Transverse colon (tissue), 4 donors: ENCODE measurements at regions not wholly inside any gene's neighbourhood (a gene's known extent, or its start where the extent isn't known, plus 50 kb on each side); places are given as distances from the start of the nearest gene placed in this dataset.

Experiments used
- DNase-seq: peaks from one replicate; pipeline ENCODE4 v3.0.0-alpha.2; 2019
- H3K27ac ChIP-seq, 4 donors: fragments of 200-600 bp; sonication (generic); 2 replicates each; pipeline ENCODE4 v1.5.1; 2016 to 2018; ENCODE audit warnings: inconsistent platforms in 4 of 4
- H3K27me3 ChIP-seq: fragments of 200-600 bp; sonication (generic); 2 replicates; pipeline ENCODE4 v1.5.1; 2017; ENCODE audit warnings: inconsistent platforms
- H3K36me3 ChIP-seq, 4 donors: fragments of 200-600 bp; sonication (generic); 2 replicates each; pipeline ENCODE4 v1.5.1; 2017 to 2019; ENCODE audit warnings: inconsistent platforms in 4 of 4
- H3K4me1 ChIP-seq, 4 donors: fragments of 200-600 bp; sonication (generic); 2 replicates each; pipeline ENCODE4 v1.5.1; 2017 to 2020; ENCODE audit warnings: inconsistent platforms in 4 of 4
- H3K4me3 ChIP-seq, 4 donors: fragments of 200-600 bp; sonication (generic); 1 replicate in 1 of 4; 2 replicates in 3 of 4; pipeline versions ENCODE4 v1.5.1 to v1.6.1; 2017 to 2019; ENCODE audit warnings: inconsistent platforms in 4 of 4
- H3K9me3 ChIP-seq, 2 donors: fragments of 200-600 bp; sonication (generic); 2 replicates each; pipeline ENCODE4 v1.5.1; 2017 to 2019; ENCODE audit warnings: inconsistent platforms in 2 of 2
- CTCF ChIP-seq, 5 experiments: fragments of 200-600 bp in 3 of 5; fragments of 450-650 bp in 2 of 5; sonication (generic) in 3 of 5; IDR thresholded peaks; 1 replicate in 2 of 5; 2 replicates in 3 of 5; pipeline ENCODE4 v1.5.1; 2016 to 2017; ENCODE audit warnings: antibody characterized with exemption in 5 of 5, inconsistent platforms in 3 of 5, mild to moderate bottlenecking in 2 of 5, moderate library complexity in 1 of 5
- EP300 ChIP-seq: sonication (generic); formaldehyde crosslinking; IDR thresholded peaks from one replicate; pipeline ENCODE4 v1.6.1; 2017; ENCODE audit warnings: antibody characterized with exemption, low read depth
- POLR2A ChIP-seq: fragments of 450-650 bp; IDR thresholded peaks from one replicate; pipeline ENCODE4 v1.6.1; 2016; ENCODE audit warnings: antibody characterized with exemption, mild to moderate bottlenecking, moderate library complexity
- POLR2AphosphoS5 ChIP-seq, 3 donors: sonication (generic); formaldehyde crosslinking; IDR thresholded peaks; one replicate each; pipeline ENCODE4 v1.6.1; 2016; ENCODE audit warnings: antibody characterized with exemption in 3 of 3
- WGBS, 2 donors: methylation state at CpG; one replicate each; pipeline ENCODE4 v1.1.5; 2018; ENCODE audit warnings: low coverage in 1 of 2; 5-methylcytosine and 5-hydroxymethylcytosine counted together
- in situ Hi-C, 4 donors: fragments of 200-750 bp; cut with MboI; loops; one replicate each; pipeline versions ENCODE4 v1.15.0 to v1.15.1; 2017; ENCODE audit warnings: low sequenced_read_pairs in 3 of 4, low pct_ligation_motif_present in 1 of 4, low pct_unique_long_range_greater_than_20kb in 1 of 4
- intact Hi-C: fragments of 100-400 bp; cut with DNase I; formaldehyde crosslinking; loops from one replicate; pipeline ENCODE4 v1.15.1; 2023; ENCODE audit warnings: low total_unique reads

- H3K4me1 ChIP-seq: no peaks in the 10 kb centered on the region
- TF ChIP-seq EP300 (no peak), POLR2A (no peak), POLR2AphosphoS5 (IDR thresholded peaks at IDR 0.05) (no peak), CTCF (IDR thresholded peaks at IDR 0.05) (no peak)
- WGBS, 2 donors: 64% methylated on average over 1 of the region's 1 CpG; no CpG with 5 or more reads in 1 of the 2 donors
- no peak overlapping the region for H3K4me3 ChIP-seq
- DNase-seq: no peak
- no peaks in the 10 kb centered on the region for H3K36me3 ChIP-seq
- no peaks in the 10 kb centered on the region for H3K27me3 ChIP-seq
- no peak overlapping the region for H3K27ac ChIP-seq
- H3K9me3 ChIP-seq: no peaks in the 10 kb centered on the region
- intact Hi-C loops (no loop called here), in situ Hi-C loops (no loop called here)
Measured at GRCh38 chr6:144888621-144889020, 603.5 kb downstream of the UTRN start.

GRCh38 chr6:144893680-144894151 lies 608.6 kb downstream of the UTRN start:
- no peaks in the 10 kb centered on the region for H3K27me3 ChIP-seq
- no peak for DNase-seq
- intact Hi-C loops: no loop called here

GRCh38 chr6:144894240-144894639 lies 609.1 kb downstream of the UTRN start:
- Histone ChIP-seq H3K4me1 (peaks cover 0 to 4% (median 0%) of the 10 kb centered on the region in 4 donors), H3K4me3 (no peak overlapping the region), H3K27ac (no peak overlapping the region), H3K9me3 (no peaks in the 10 kb centered on the region), H3K27me3 (no peaks in the 10 kb centered on the region), H3K36me3 (no peaks in the 10 kb centered on the region)
- WGBS, 2 donors: 79 to 91% methylated on average over 2 of the region's 2 CpGs
- in situ Hi-C loops (no loop called here), intact Hi-C loops (no loop called here)
- no peak for DNase-seq
- TF ChIP-seq EP300: no peak

More at GRCh38 chr6:144893680-144894151, 608.6 kb downstream of the UTRN start:
- H3K4me3 ChIP-seq: no peak overlapping the region
- no peaks in the 10 kb centered on the region for H3K9me3 ChIP-seq
- TF ChIP-seq CTCF (IDR thresholded peaks at IDR 0.05) (no peak), POLR2AphosphoS5 (IDR thresholded peaks at IDR 0.05) (no peak), EP300 (no peak), POLR2A (no peak)
- H3K27ac ChIP-seq: no peak overlapping the region
- in situ Hi-C loops: no loop called here
- H3K36me3 ChIP-seq: no peaks in the 10 kb centered on the region
- peaks cover 0 to 4% (median 0%) of the 10 kb centered on the region in 4 donors for H3K4me1 ChIP-seq
- WGBS, 2 donors: 36 to 63% methylated on average over 2 of the region's 2 CpGs

GRCh38 chr6:144895313-144896278 lies 610.5 kb downstream of the UTRN start:
- 37 to 65% methylated on average over 5 to 8 of the region's 8 CpGs for WGBS, 2 donors
- intact Hi-C loops (no loop called here), in situ Hi-C loops (no loop called here)
- TF ChIP-seq POLR2A: no peak
- TF ChIP-seq CTCF (IDR thresholded peaks at IDR 0.05): no peak
- TF ChIP-seq POLR2AphosphoS5 (IDR thresholded peaks at IDR 0.05): no peak
- TF ChIP-seq EP300: no peak
- Histone ChIP-seq H3K4me3 (no peak overlapping the region), H3K27ac (no peak overlapping the region), H3K36me3 (no peaks in the 10 kb centered on the region), H3K4me1 (peaks cover 0 to 4% (median 0%) of the 10 kb centered on the region in 4 donors), H3K9me3 (no peaks in the 10 kb centered on the region), H3K27me3 (no peaks in the 10 kb centered on the region)
- no peak for DNase-seq
